Choroid plexus epithelial cell (primary cell): ENCODE measurements at regions not wholly inside any gene's neighbourhood (a gene's known extent, or its start where the extent isn't known, plus 50 kb on each side); places are given as distances from the start of the nearest gene placed in this dataset.

Experiments used
- DNase-seq: peaks from one replicate; pipeline ENCODE4 v3.0.0-alpha.2; 2010; ENCODE audit warnings: low read depth
- H3K4me3 ChIP-seq: 2 replicates; pipeline ENCODE4 v1.5.1; 2011; ENCODE audit warnings: low read depth, mild to moderate bottlenecking, control low read depth, low read length, moderate library complexity
- TF ChIP-seq, protein P1 (sequence below): conservative IDR thresholded peaks from 2 replicates; pipeline ENCODE4 v1.5.1; 2011; ENCODE audit warnings: low read depth, mild to moderate bottlenecking, control low read depth, inconsistent platforms, low read length, moderate library complexity

DNA sequence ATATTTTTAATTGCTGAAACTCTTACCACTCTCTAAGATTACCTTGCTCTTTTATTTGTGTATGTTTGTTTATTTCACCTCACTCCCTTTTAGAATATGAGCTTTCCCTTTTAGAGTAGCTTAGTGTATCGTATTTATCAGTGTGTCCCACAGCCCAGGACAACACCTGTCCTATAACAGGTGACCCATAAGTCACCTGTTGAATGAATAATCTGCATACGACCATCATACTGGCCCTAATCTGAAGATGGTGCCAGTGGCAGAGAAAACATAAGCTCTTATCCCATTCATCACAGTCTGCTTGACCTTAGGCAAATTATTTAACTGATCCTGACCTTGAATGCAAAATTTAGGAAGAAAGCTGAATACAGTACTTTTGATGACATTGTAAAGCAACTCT lies 254.6 kb upstream of the NR2F2 start:
- DNase-seq = no peak

GRCh38 chr15:96076350-96076749 lies 254.2 kb upstream of the NR2F2 start:
- no peak overlapping the region for H3K4me3 ChIP-seq
- no peak for DNase-seq
- TF ChIP-seq, protein P1, sequence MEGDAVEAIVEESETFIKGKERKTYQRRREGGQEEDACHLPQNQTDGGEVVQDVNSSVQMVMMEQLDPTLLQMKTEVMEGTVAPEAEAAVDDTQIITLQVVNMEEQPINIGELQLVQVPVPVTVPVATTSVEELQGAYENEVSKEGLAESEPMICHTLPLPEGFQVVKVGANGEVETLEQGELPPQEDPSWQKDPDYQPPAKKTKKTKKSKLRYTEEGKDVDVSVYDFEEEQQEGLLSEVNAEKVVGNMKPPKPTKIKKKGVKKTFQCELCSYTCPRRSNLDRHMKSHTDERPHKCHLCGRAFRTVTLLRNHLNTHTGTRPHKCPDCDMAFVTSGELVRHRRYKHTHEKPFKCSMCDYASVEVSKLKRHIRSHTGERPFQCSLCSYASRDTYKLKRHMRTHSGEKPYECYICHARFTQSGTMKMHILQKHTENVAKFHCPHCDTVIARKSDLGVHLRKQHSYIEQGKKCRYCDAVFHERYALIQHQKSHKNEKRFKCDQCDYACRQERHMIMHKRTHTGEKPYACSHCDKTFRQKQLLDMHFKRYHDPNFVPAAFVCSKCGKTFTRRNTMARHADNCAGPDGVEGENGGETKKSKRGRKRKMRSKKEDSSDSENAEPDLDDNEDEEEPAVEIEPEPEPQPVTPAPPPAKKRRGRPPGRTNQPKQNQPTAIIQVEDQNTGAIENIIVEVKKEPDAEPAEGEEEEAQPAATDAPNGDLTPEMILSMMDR = no peak

More for the DNA sequence above, 254.6 kb upstream of the NR2F2 start:
- H3K4me3 ChIP-seq = no peak overlapping the region
- TF ChIP-seq, protein P1 = no peak

- DNase-seq = no peak
- H3K4me3 ChIP-seq = no peak overlapping the region
- TF ChIP-seq, protein P1 = no peak
Measured at GRCh38 chr15:96079041-96079440, 251.5 kb upstream of the NR2F2 start.

DNA sequence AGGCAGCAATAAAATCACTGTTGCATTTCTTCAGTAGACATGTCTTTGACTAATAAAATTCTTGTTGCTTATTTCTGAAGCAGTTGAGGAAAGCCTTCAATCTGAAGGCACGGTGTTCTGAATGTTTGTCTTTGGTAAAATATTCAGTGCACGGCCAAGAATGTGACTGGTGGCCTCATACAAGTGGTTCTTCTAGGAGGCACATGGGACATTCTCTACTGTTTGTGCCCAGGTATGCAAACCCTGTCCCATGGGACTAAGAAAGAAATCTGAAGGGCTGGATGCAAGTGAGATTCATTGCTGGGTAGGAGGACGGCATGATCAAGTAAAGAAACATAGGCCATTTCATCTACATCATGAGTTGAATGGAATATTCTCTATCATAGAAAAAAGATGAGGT lies 250.6 kb upstream of the NR2F2 start:
- DNase-seq = no peak
- TF ChIP-seq, protein P1 = no peak
- H3K4me3 ChIP-seq = no peak overlapping the region

DNA sequence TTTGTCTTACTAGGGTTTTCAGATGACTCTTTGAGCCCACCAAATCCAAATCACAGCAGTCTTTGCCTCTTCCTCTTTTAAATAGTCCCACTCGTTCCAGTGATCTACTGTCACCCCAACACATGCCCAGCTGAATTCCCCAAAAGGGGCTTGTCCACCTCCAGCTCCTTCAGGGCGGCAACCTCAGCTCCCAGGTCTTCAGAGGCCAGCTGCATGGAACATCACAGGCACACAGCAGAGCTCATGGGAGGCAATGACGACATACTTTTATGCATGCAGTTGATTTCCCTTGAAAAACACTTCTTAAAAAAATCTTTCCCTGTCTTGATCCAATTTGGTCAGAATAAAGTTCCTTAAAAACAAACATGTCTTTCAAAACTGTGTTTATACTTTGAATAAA lies 244.3 kb upstream of the NR2F2 start:
- TF ChIP-seq, protein P1 = no peak
- DNase-seq = no peak

GRCh38 chr15:96087180-96087884 lies 243.2 kb upstream of the NR2F2 start:
- DNase-seq = no peak
- TF ChIP-seq, protein P1 = no peak
- no peak overlapping the region for H3K4me3 ChIP-seq

More for the DNA sequence above, 244.3 kb upstream of the NR2F2 start:
- H3K4me3 ChIP-seq = no peak overlapping the region

DNA sequence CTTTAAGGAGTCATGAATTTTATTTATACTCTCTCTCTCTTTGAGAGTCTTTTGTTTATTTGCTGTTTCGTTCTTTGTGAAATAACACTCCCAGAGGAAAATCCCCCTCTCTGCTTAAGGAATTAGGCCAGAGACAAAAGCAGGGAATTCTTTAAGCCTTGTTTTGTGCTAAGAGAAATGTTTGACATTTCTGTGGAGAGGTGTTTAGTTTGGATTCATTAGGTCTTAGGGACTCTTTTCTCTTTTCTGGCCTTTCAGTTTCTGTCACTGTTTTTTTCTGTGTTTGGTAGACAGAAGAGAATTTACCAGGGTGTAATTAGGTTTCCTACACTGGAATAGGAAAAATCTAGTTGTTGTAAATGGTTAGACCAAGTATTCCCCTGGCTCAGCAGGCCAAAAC lies 241.8 kb upstream of the NR2F2 start:
- H3K4me3 ChIP-seq = no peak overlapping the region
- TF ChIP-seq, protein P1 = no peak

More for the DNA sequence above, 241.8 kb upstream of the NR2F2 start:
- no peak for DNase-seq
